ENCODE measurements at regions not wholly inside any gene's neighbourhood (a gene's known extent, or its start where the extent isn't known, plus 50 kb on each side); places are given as distances from the start of the nearest gene placed in this dataset.

DNA sequence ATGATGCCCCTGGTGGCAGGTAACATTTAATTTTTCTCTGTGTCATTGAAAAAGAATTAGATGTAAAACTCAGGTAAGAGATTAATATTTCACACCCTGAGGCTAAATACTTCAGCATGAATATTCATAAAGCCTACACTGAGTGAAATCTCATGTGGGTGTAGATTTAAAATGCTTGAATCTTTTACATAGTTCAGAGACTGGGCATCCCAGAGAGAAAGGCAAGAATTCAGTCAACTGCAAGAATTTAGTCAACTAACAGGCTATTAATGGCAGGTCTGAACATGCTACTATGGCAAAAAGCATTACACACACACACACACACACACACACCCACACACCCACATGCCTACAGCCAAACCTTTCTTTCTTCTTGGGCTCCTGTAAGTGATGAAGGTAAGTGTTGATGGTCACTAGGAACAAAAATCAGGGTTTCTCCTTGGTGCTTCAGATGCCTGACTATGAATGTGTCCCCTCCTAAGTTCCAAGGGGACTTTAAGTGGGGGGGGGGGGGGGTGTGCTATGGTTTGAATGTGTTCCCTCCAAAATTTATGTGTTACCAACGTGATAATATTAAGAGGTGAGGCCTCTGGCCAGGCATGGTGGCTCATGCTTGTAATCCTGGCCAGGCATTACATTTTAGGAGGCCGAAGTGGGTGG lies 63.7 kb upstream of the PSMD7 start:
- no peak overlapping the region for H3K4me3 ChIP-seq
- DNase-seq (no peak), ATAC-seq (no peak)
- no peak overlapping the region for H3K27ac ChIP-seq
- H3K4me1 ChIP-seq: no peaks in the 10 kb centered on the region
- H3K36me3 ChIP-seq: no peaks in the 10 kb centered on the region
- intact Hi-C loops (cut with DNase I): no loop called here
- TF ChIP-seq CTCF (IDR thresholded peaks at IDR 0.05): no peak
- H3K9me3 ChIP-seq: no peaks in the 10 kb centered on the region
- H3K27me3 ChIP-seq: no peaks in the 10 kb centered on the region

- ATAC-seq (no peak), DNase-seq (no peak)
- no peak overlapping the region for H3K27ac ChIP-seq
- H3K36me3 ChIP-seq: no peaks in the 10 kb centered on the region
- intact Hi-C loops (cut with DNase I): no loop called here
- no peaks in the 10 kb centered on the region for H3K9me3 ChIP-seq
- no peak overlapping the region for H3K4me3 ChIP-seq
- no peaks in the 10 kb centered on the region for H3K27me3 ChIP-seq
- TF ChIP-seq CTCF (IDR thresholded peaks at IDR 0.05): no peak
- no peaks in the 10 kb centered on the region for H3K4me1 ChIP-seq
Observed at GRCh38 chr16:74230126-74230525, 66.5 kb upstream of the PSMD7 start.

DNA sequence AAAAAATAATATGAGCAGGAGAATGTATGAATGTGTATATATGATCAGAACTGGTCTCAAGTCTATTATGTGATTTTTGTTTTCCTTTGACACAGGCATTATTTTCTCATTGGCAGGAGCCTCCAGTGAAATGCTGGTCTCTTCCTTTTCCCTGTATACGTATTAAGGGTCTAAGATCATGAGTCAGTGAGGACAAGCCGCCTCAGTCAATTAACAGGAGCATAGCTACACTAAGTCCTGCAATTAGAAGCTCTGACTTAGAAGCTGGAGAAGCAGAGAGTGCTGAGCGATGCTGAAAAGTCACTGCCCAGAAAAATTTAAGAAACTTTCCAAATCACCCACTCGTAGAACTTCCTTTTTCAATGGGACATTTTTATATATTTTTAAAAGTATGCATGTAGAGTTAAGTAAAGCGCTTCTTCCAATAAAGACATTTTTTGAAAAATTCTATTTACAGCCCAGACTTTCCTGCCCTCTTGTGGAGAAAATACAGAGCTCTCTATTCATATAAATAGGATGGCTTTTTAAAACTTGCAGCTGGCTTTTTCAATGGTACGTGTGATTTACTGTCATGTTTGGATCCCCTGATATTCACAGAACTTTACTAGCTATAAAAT lies 70.2 kb upstream of the PSMD7 start:
- ATAC-seq (no peak), DNase-seq (no peak)
- H3K27me3 ChIP-seq: no peaks in the 10 kb centered on the region
- no peaks in the 10 kb centered on the region for H3K36me3 ChIP-seq
- no peaks in the 10 kb centered on the region for H3K9me3 ChIP-seq
- H3K27ac ChIP-seq: no peak overlapping the region
- no peak overlapping the region for H3K4me3 ChIP-seq
- peak; percentile 42 for TF ChIP-seq CTCF (IDR thresholded peaks at IDR 0.05)
- intact Hi-C loops (cut with DNase I): no loop called here
- H3K4me1 ChIP-seq: no peaks in the 10 kb centered on the region

DNA sequence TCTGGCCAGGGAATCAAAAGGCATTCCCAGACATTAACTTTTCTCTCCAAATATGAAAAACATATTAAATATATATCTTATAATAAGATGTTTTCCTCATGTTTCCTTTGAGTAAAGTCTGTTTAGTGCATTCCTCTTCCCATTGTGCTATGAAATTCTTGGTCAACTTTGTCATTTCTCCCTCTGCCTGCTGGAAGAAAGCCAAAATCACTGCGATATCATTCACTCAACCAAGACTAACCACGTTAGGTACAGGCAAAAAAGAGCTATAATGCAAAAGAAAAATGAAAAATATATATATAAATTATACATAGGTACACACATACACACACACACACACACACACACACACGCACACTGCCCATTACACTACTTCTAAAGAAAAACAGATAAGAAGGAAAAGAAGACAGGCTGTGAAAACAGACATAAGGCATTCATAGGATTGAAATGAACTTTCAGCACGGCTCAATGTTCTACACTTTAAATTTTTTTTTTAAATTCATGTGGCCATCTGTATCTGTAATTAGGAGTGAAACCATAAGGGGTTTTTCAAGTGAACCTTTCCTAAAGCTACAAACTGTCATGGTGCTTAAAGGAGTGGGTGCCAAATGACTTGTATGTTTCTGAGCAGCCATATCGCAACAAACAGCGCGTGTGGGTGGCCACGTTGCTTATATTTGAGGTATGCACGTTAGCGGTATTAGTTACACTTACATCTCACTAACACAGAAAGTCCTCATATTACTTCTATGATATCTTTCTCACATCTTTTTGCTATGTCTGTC lies 71.6 kb upstream of the PSMD7 start:
- DNase-seq: no peak
- no peak for TF ChIP-seq CTCF (IDR thresholded peaks at IDR 0.05)
- H3K27me3 ChIP-seq: no peaks in the 10 kb centered on the region
- no peaks in the 10 kb centered on the region for H3K9me3 ChIP-seq
- no peak overlapping the region for H3K27ac ChIP-seq
- ATAC-seq: no peak
- H3K4me3 ChIP-seq: no peak overlapping the region
- intact Hi-C loops (cut with DNase I): no loop called here
- no peaks in the 10 kb centered on the region for H3K4me1 ChIP-seq
- H3K36me3 ChIP-seq: no peaks in the 10 kb centered on the region

GRCh38 chr16:74221828-74222227 lies 74.8 kb upstream of the PSMD7 start:
- intact Hi-C loops (cut with DNase I): no loop called here
- Histone ChIP-seq H3K27me3 (no peaks in the 10 kb centered on the region), H3K4me3 (no peak overlapping the region), H3K27ac (no peak overlapping the region), H3K4me1 (no peaks in the 10 kb centered on the region), H3K9me3 (no peaks in the 10 kb centered on the region), H3K36me3 (no peaks in the 10 kb centered on the region)
- no peak for ATAC-seq
- TF ChIP-seq CTCF (IDR thresholded peaks at IDR 0.05): no peak
- DNase-seq: no peak
